ENCODE measurements at regions not wholly inside any gene's neighbourhood (a gene's known extent, or its start where the extent isn't known, plus 50 kb on each side); places are given as distances from the start of the nearest gene placed in this dataset.

DNA sequence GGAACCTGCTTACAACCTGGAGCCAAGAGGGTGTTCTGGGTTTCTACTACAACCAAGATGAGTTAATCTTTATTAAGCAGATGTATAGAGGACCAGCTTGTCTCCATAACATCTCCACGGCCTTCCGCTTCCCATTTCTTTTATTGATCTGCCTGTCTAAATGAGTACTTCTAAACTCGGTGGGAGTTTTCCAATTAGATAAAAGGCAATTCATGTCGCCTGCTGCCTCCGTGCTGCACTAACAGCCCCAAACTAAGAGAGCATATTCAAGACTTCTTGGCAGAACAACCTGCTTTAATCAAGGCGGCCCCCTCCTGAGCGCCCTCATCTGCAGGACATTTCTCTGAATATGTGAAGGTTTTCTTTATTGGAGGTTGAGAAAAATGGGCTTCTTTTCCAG lies 270.1 kb downstream of the PDCD6IP start:
- no TSS peak for BruUV-seq (replicated peaks)
- H3K4me1 ChIP-seq (ENCODE audit: control insufficient read depth, insufficient read depth, low read length), result no peaks in the 10 kb centered on the region
- intact Hi-C loops (cut with micrococcal nuclease; ENCODE audit: unreplicated experiment), result no loop called here
- no peaks in the 10 kb centered on the region for H3K27me3 ChIP-seq (ENCODE audit: control insufficient read depth, insufficient read depth, low read length)
- in situ Hi-C loops (cut with HindIII; ENCODE audit: low pct_unique_long_range_greater_than_20kb, low sequenced_read_pairs), result no loop called here
- ATAC-seq (no peak), DNase-seq (ENCODE audit: low read depth, low spot score) (no peak)
- POLR2A ChIA-PET, result no interaction called here
- CTCF ChIA-PET, result no interaction called here
- no peak overlapping the region for H3K4me3 ChIP-seq (ENCODE audit: low read depth in 2 of 2, low read length in 2 of 2)
- no peaks in the 10 kb centered on the region for H3K36me3 ChIP-seq (ENCODE audit: control insufficient read depth, insufficient read depth, low read length)
- no peaks in the 10 kb centered on the region for H3K9me3 ChIP-seq (ENCODE audit: control insufficient read depth, insufficient read depth, low read depth, low read length)
- TF ChIP-seq, protein P1, sequence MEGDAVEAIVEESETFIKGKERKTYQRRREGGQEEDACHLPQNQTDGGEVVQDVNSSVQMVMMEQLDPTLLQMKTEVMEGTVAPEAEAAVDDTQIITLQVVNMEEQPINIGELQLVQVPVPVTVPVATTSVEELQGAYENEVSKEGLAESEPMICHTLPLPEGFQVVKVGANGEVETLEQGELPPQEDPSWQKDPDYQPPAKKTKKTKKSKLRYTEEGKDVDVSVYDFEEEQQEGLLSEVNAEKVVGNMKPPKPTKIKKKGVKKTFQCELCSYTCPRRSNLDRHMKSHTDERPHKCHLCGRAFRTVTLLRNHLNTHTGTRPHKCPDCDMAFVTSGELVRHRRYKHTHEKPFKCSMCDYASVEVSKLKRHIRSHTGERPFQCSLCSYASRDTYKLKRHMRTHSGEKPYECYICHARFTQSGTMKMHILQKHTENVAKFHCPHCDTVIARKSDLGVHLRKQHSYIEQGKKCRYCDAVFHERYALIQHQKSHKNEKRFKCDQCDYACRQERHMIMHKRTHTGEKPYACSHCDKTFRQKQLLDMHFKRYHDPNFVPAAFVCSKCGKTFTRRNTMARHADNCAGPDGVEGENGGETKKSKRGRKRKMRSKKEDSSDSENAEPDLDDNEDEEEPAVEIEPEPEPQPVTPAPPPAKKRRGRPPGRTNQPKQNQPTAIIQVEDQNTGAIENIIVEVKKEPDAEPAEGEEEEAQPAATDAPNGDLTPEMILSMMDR (IDR thresholded peaks at IDR 0.05), result no peak
- TF ChIP-seq TCF7L2 (IDR thresholded peaks at IDR 0.05; ENCODE audit: low read depth, low read length) (no peak), SIN3A (IDR thresholded peaks at IDR 0.05; ENCODE audit: borderline replicate concordance, insufficient read depth, low read depth, low read length) (no peak), POLR2AphosphoS5 (IDR thresholded peaks at IDR 0.05; ENCODE audit: low read depth, low read length) (no peak)
- TF ChIP-seq, protein P2, sequence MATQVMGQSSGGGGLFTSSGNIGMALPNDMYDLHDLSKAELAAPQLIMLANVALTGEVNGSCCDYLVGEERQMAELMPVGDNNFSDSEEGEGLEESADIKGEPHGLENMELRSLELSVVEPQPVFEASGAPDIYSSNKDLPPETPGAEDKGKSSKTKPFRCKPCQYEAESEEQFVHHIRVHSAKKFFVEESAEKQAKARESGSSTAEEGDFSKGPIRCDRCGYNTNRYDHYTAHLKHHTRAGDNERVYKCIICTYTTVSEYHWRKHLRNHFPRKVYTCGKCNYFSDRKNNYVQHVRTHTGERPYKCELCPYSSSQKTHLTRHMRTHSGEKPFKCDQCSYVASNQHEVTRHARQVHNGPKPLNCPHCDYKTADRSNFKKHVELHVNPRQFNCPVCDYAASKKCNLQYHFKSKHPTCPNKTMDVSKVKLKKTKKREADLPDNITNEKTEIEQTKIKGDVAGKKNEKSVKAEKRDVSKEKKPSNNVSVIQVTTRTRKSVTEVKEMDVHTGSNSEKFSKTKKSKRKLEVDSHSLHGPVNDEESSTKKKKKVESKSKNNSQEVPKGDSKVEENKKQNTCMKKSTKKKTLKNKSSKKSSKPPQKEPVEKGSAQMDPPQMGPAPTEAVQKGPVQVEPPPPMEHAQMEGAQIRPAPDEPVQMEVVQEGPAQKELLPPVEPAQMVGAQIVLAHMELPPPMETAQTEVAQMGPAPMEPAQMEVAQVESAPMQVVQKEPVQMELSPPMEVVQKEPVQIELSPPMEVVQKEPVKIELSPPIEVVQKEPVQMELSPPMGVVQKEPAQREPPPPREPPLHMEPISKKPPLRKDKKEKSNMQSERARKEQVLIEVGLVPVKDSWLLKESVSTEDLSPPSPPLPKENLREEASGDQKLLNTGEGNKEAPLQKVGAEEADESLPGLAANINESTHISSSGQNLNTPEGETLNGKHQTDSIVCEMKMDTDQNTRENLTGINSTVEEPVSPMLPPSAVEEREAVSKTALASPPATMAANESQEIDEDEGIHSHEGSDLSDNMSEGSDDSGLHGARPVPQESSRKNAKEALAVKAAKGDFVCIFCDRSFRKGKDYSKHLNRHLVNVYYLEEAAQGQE (IDR thresholded peaks at IDR 0.05; ENCODE audit: insufficient read depth in 1 of 2, low read depth in 2 of 2, low read length in 1 of 2), result no peak
- no peak overlapping the region for H3K27ac ChIP-seq (ENCODE audit: low read length)

DNA sequence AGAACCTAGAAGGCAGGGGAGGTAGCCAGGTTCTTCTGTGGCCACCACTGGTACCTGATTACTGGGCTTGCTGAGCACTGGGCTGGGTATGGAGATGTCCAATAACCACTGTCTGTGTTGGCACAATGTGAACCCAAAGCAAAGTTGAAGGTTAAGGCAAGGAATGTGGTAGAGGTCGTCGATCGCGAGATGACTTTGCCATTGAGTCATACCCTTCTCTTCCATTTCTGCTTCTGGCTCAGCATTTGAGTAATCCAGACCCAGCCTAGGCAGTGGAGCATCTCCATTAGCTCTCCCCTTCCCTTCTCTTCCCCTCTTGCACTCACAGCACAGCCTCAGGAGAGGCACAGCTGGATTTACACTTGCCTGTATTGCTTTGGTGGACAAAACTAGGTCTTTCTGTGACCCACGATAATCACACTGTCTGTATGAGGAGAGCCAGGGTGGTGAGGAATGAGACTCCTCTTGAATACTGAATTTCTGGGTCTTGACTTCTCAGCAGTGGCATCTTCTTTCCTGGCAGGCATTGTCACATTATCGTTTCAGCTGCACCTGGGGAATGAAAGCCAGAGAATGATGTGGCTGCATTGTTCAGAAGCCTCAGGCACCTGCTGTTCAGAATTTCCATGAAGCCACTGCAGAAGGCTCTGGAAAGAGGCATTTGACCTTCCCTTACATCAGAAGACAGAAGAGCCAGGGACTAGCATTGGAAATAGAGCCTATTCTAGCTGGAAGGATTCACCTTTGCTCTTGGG lies 272.6 kb downstream of the PDCD6IP start:
- H3K4me3 ChIP-seq (ENCODE audit: low read depth in 2 of 2, low read length in 2 of 2), result no peak overlapping the region
- CTCF ChIA-PET, result no interaction called here
- intact Hi-C loops (cut with micrococcal nuclease; ENCODE audit: unreplicated experiment), result no loop called here
- H3K36me3 ChIP-seq (ENCODE audit: control insufficient read depth, insufficient read depth, low read length), result no peaks in the 10 kb centered on the region
- no TSS peak for BruUV-seq (replicated peaks)
- in situ Hi-C loops (cut with HindIII; ENCODE audit: low pct_unique_long_range_greater_than_20kb, low sequenced_read_pairs), result no loop called here
- DNase-seq (ENCODE audit: low read depth, low spot score) (no peak), ATAC-seq (no peak)
- TF ChIP-seq, protein P1 (IDR thresholded peaks at IDR 0.05), result no peak
- TF ChIP-seq TCF7L2 (IDR thresholded peaks at IDR 0.05; ENCODE audit: low read depth, low read length) (no peak), POLR2AphosphoS5 (IDR thresholded peaks at IDR 0.05; ENCODE audit: low read depth, low read length) (no peak), SIN3A (IDR thresholded peaks at IDR 0.05; ENCODE audit: borderline replicate concordance, insufficient read depth, low read depth, low read length) (no peak)
- TF ChIP-seq, protein P2 (IDR thresholded peaks at IDR 0.05; ENCODE audit: insufficient read depth in 1 of 2, low read depth in 2 of 2, low read length in 1 of 2), result no peak
- no peaks in the 10 kb centered on the region for H3K27me3 ChIP-seq (ENCODE audit: control insufficient read depth, insufficient read depth, low read length)
- POLR2A ChIA-PET, result no interaction called here
- no peaks in the 10 kb centered on the region for H3K9me3 ChIP-seq (ENCODE audit: control insufficient read depth, insufficient read depth, low read depth, low read length)
- no peak overlapping the region for H3K27ac ChIP-seq (ENCODE audit: low read length)
- no peaks in the 10 kb centered on the region for H3K4me1 ChIP-seq (ENCODE audit: control insufficient read depth, insufficient read depth, low read length)
